ENCODE measurements at regions not wholly inside any gene's neighbourhood (a gene's known extent, or its start where the extent isn't known, plus 50 kb on each side); places are given as distances from the start of the nearest gene placed in this dataset.

DNA sequence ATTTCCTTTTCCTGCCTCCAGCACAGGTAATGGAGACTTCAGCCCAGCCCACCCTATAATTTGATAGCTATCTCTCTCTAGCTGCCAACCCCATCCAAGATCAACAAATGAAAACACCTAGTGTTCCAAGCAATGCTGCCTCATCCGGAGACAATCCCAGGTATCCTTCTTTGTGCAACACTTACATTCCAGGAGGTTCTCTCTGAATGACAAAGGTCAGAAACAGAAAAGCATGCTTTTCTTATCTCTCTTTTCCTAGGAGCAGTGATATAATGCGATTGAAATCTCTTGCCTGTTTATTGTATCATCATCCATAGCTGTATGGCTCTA, 699.3 kb downstream of the INHBA start:
- Histone ChIP-seq H3K4me3 (ENCODE audit: low read length) (no peak overlapping the region), H3K27ac (ENCODE audit: low read depth, low read length) (no peak overlapping the region), H3K9me3 (ENCODE audit: control insufficient read depth, low read length) (no peaks in the 10 kb centered on the region), H3K9ac (ENCODE audit: extremely low read depth, low read length, poor library complexity, severe bottlenecking) (no peak overlapping the region), H3K4me1 (ENCODE audit: control insufficient read depth, insufficient read depth, low read length) (no peaks in the 10 kb centered on the region), H3K36me3 (ENCODE audit: control insufficient read depth, insufficient read depth, low read length) (no peaks in the 10 kb centered on the region), H3K27me3 (ENCODE audit: control insufficient read depth, insufficient read depth, low read length, poor library complexity, severe bottlenecking) (no peaks in the 10 kb centered on the region)
- DNase-seq: no peak
- Mint-ChIP-seq H3K9me3 (no peaks in the 10 kb centered on the region), H3K27me3 (ENCODE audit: insufficient read depth) (no peaks in the 10 kb centered on the region), H3K4me1 (peaks cover 3% of the 10 kb centered on the region), H3K27ac (no peak overlapping the region), H3K4me3 (no peak overlapping the region), H3K36me3 (ENCODE audit: low read depth) (no peaks in the 10 kb centered on the region)
- TF ChIP-seq, protein P1, sequence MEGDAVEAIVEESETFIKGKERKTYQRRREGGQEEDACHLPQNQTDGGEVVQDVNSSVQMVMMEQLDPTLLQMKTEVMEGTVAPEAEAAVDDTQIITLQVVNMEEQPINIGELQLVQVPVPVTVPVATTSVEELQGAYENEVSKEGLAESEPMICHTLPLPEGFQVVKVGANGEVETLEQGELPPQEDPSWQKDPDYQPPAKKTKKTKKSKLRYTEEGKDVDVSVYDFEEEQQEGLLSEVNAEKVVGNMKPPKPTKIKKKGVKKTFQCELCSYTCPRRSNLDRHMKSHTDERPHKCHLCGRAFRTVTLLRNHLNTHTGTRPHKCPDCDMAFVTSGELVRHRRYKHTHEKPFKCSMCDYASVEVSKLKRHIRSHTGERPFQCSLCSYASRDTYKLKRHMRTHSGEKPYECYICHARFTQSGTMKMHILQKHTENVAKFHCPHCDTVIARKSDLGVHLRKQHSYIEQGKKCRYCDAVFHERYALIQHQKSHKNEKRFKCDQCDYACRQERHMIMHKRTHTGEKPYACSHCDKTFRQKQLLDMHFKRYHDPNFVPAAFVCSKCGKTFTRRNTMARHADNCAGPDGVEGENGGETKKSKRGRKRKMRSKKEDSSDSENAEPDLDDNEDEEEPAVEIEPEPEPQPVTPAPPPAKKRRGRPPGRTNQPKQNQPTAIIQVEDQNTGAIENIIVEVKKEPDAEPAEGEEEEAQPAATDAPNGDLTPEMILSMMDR (conservative IDR thresholded peaks at IDR 0.05): no peak
- 85 to 86% methylated on average over 1 to 2 of the region's 2 CpGs for WGBS, 2 experiments (ENCODE audit: insufficient coverage in 1 of 2, insufficient read length in 1 of 2)

DNA sequence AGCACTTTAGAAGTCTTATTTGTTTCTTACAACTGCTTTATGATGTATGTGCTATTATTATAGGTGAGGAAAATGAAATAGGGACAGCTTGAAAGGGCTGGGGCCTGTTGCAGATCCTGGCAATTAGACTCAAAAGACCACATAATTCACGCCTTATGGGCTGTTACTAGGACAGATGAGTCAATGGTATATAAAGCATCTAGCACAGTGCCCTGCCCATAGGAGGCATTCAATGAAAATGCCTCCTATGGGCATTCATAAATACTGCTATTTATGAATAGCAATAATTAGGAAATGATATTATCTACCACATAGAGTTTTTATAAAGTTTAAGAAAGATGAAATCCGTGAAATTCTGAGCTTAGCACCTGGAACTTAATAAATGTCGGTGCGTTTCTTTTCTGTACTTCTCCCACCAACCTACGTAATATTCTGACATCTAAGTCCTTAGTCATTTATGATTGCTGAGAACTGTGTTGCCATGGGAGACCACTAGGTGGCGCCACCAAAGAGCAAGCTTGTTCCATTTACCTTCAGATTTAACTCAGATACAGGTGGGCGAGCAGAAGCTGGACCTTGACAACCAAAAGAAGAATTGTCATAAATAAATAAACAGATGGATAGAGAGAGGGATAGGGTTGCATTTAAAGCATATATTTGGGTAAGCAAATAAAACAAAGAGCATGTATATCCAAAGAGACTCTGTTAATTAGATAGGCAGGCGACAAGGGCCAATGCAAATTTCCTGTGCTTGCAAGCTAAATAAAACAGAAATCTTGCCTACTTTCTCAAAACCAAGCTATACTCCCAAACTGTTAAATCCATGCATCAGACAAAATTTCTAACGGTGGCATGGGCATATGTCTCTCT, 699.9 kb downstream of the INHBA start:
- Mint-ChIP-seq H3K4me3 (no peak overlapping the region), H3K27ac (no peak overlapping the region), H3K9me3 (no peaks in the 10 kb centered on the region), H3K27me3 (ENCODE audit: insufficient read depth) (no peaks in the 10 kb centered on the region), H3K4me1 (peaks cover 3% of the 10 kb centered on the region), H3K36me3 (ENCODE audit: low read depth) (no peaks in the 10 kb centered on the region)
- no peak overlapping the region for H3K9ac ChIP-seq (ENCODE audit: extremely low read depth, low read length, poor library complexity, severe bottlenecking)
- H3K36me3 ChIP-seq (ENCODE audit: control insufficient read depth, insufficient read depth, low read length): no peaks in the 10 kb centered on the region
- H3K4me3 ChIP-seq (ENCODE audit: low read length): no peak overlapping the region
- H3K27me3 ChIP-seq (ENCODE audit: control insufficient read depth, insufficient read depth, low read length, poor library complexity, severe bottlenecking): no peaks in the 10 kb centered on the region
- DNase-seq: peak; percentile 90
- 63 to 78% methylated on average over 6 to 9 of the region's 9 CpGs for WGBS, 2 experiments (ENCODE audit: insufficient coverage in 1 of 2, insufficient read length in 1 of 2)
- TF ChIP-seq, protein P1 (conservative IDR thresholded peaks at IDR 0.05): peak; percentile 97
- no peak overlapping the region for H3K27ac ChIP-seq (ENCODE audit: low read depth, low read length)
- no peaks in the 10 kb centered on the region for H3K9me3 ChIP-seq (ENCODE audit: control insufficient read depth, low read length)
- no peaks in the 10 kb centered on the region for H3K4me1 ChIP-seq (ENCODE audit: control insufficient read depth, insufficient read depth, low read length)

DNA sequence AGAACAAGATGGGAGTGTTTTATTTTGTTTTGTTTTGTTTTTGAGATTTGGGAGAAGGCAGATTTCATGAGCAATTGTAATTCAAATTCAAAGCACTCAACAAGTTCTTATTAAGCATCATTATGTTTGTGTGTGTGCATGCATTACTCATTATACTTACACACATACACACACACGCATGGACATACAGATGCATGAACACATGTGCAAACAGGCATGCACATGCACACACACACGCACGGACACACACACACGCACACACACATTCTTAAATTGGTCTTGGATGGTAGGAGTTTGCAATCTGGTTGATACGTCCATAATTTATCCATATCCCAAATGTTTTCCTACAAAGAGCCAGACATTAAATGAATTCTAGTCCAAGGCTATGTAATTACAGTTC, 702.8 kb downstream of the INHBA start:
- whole genome bisulfite sequencing, 2 experiments (ENCODE audit: insufficient coverage in 1 of 2, insufficient read length in 1 of 2): 100% methylated on average over 5 of the region's 5 CpGs; no CpG with 5 or more reads in 1 of the 2 experiments
- H3K4me1 Mint-ChIP-seq: peaks cover 3% of the 10 kb centered on the region
- Histone ChIP-seq H3K27me3 (ENCODE audit: control insufficient read depth, insufficient read depth, low read length, poor library complexity, severe bottlenecking) (no peaks in the 10 kb centered on the region), H3K9ac (ENCODE audit: extremely low read depth, low read length, poor library complexity, severe bottlenecking) (no peak overlapping the region), H3K4me3 (ENCODE audit: low read length) (no peak overlapping the region), H3K27ac (ENCODE audit: low read depth, low read length) (no peak overlapping the region), H3K9me3 (ENCODE audit: control insufficient read depth, low read length) (no peaks in the 10 kb centered on the region), H3K36me3 (ENCODE audit: control insufficient read depth, insufficient read depth, low read length) (no peaks in the 10 kb centered on the region), H3K4me1 (ENCODE audit: control insufficient read depth, insufficient read depth, low read length) (no peaks in the 10 kb centered on the region)
- H3K9me3 Mint-ChIP-seq: no peaks in the 10 kb centered on the region
- TF ChIP-seq, protein P1 (conservative IDR thresholded peaks at IDR 0.05): no peak
- no peak overlapping the region for H3K4me3 Mint-ChIP-seq
- H3K36me3 Mint-ChIP-seq (ENCODE audit: low read depth): no peaks in the 10 kb centered on the region
- H3K27ac Mint-ChIP-seq: no peak overlapping the region
- H3K27me3 Mint-ChIP-seq (ENCODE audit: insufficient read depth): no peaks in the 10 kb centered on the region
- DNase-seq: no peak
